ENCODE measurements at regions not wholly inside any gene's neighbourhood (a gene's known extent, or its start where the extent isn't known, plus 50 kb on each side); places are given as distances from the start of the nearest gene placed in this dataset.

DNA sequence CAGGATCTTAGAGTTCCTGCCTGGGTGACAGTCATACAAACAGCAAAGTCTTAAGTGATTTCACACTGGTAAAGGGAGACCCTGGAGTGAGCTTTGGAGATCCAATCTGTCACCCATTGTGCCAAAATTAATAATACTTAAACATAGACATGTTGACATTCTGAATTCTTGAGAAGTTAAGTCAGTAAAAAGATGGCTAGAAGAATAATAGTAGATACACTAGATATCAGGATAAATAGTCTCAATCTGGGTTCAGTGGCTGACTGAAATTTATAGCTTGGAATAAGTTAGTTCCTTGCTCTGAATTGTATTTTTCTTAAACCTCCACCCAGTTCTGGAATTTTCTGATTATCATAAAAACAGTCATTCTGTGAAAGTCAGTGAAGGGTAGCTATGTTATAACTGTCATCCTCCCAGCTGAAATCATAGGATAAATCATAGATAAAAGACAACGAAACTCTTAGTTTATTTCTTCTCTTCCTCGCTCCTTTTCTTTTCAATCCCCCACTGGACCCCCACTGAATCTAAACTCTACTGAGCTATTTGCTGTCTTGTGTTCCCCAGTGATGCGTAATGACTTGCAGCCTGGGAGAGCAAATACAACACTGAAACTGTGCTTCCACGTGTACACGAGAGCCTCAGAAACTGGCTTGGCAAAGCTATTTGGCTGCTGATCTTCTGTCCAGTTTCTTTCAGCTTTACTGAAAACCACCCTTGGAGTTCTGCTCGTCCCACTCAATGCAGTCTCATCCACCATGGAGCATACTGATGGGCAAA lies 175.4 kb upstream of the TP63 start:
- Histone ChIP-seq H3K79me2 (replicated peaks; ENCODE audit: insufficient read depth) (no peaks in the 10 kb centered on the region), H3K27me3 (ENCODE audit: insufficient read depth) (no peaks in the 10 kb centered on the region), H3K9me2 (ENCODE audit: insufficient read depth) (no peaks in the 10 kb centered on the region), H3K4me3 (no peak overlapping the region), H2AFZ (no peak overlapping the region), H4K20me1 (replicated peaks; ENCODE audit: insufficient read depth) (no peaks in the 10 kb centered on the region), H3K27ac (ENCODE audit: low read depth) (no peak overlapping the region), H3K4me1 (ENCODE audit: insufficient read depth) (no peaks in the 10 kb centered on the region), H3K4me2 (no peak overlapping the region), H3F3A (replicated peaks; ENCODE audit: low read depth) (no peaks in the 10 kb centered on the region), H3K36me3 (ENCODE audit: insufficient read depth) (no peaks in the 10 kb centered on the region)
- Mint-ChIP-seq H3K36me3 (ENCODE audit: low read depth) (no peaks in the 10 kb centered on the region; the same call in 2 of the 3 replicates), H3K27ac (no peak overlapping the region), H3K4me3 (no peak overlapping the region), H3K9me3 (peaks cover 8% of the 10 kb centered on the region; the same call in 1 of the 3 replicates), H3K4me1 (peaks cover 9% of the 10 kb centered on the region; the same call in 2 of the 3 replicates), H3K27me3 (ENCODE audit: insufficient read depth, low read depth, poor library complexity) (no peaks in the 10 kb centered on the region)
- ATAC-seq: no peak
- TF ChIP-seq, protein P1, sequence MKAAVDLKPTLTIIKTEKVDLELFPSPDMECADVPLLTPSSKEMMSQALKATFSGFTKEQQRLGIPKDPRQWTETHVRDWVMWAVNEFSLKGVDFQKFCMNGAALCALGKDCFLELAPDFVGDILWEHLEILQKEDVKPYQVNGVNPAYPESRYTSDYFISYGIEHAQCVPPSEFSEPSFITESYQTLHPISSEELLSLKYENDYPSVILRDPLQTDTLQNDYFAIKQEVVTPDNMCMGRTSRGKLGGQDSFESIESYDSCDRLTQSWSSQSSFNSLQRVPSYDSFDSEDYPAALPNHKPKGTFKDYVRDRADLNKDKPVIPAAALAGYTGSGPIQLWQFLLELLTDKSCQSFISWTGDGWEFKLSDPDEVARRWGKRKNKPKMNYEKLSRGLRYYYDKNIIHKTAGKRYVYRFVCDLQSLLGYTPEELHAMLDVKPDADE (IDR thresholded peaks at IDR 0.05): no peak
- DNase-seq (ENCODE audit: low spot score): no peak

GRCh38 chr3:189457201-189457607 lies 174.0 kb upstream of the TP63 start:
- peaks cover 8% of the 10 kb centered on the region; the same call in 1 of the 3 replicates for H3K9me3 Mint-ChIP-seq
- no peaks in the 10 kb centered on the region for H3K27me3 Mint-ChIP-seq (ENCODE audit: insufficient read depth, low read depth, poor library complexity)
- H3K27ac Mint-ChIP-seq: no peak overlapping the region
- H3K4me3 ChIP-seq: no peak overlapping the region
- ATAC-seq (no peak), DNase-seq (ENCODE audit: low spot score) (no peak)
- no peak overlapping the region for H3K4me2 ChIP-seq
- no peaks in the 10 kb centered on the region; the same call in 2 of the 3 replicates for H3K36me3 Mint-ChIP-seq (ENCODE audit: low read depth)
- no peaks in the 10 kb centered on the region for H3K79me2 ChIP-seq (replicated peaks; ENCODE audit: insufficient read depth)
- no peaks in the 10 kb centered on the region for H3K4me1 ChIP-seq (ENCODE audit: insufficient read depth)
- H3K4me3 Mint-ChIP-seq: no peak overlapping the region
- H4K20me1 ChIP-seq (replicated peaks; ENCODE audit: insufficient read depth): no peaks in the 10 kb centered on the region
- no peaks in the 10 kb centered on the region for H3K27me3 ChIP-seq (ENCODE audit: insufficient read depth)
- H3K36me3 ChIP-seq (ENCODE audit: insufficient read depth): no peaks in the 10 kb centered on the region
- H2AFZ ChIP-seq: peak overlapping the region; percentile 38; the same call in 1 of the 2 replicates
- peaks cover 6% of the 10 kb centered on the region; the same call in 2 of the 3 replicates for H3K4me1 Mint-ChIP-seq
- no peaks in the 10 kb centered on the region for H3F3A ChIP-seq (replicated peaks; ENCODE audit: low read depth)
- H3K27ac ChIP-seq (ENCODE audit: low read depth): no peak overlapping the region
- H3K9me2 ChIP-seq (ENCODE audit: insufficient read depth): no peaks in the 10 kb centered on the region
- no peak for TF ChIP-seq ZNF331 (CRISPR knock-in tag; IDR thresholded peaks at IDR 0.05; ENCODE audit: low read depth)
- TF ChIP-seq NANOG (IDR thresholded peaks at IDR 0.05; ENCODE audit: borderline replicate concordance): no peak
- TF ChIP-seq, protein P1 (IDR thresholded peaks at IDR 0.05): no peak
- no peak for TF ChIP-seq JUNB (IDR thresholded peaks at IDR 0.05; ENCODE audit: unreplicated experiment)
- TF ChIP-seq EZH2 (IDR thresholded peaks at IDR 0.05; ENCODE audit: low read depth, unreplicated experiment): no peak
- no peak for TF ChIP-seq EZH2phosphoT487 (IDR thresholded peaks at IDR 0.05; ENCODE audit: unreplicated experiment)
- TF ChIP-seq CTCF (conservative IDR thresholded peaks at IDR 0.05; ENCODE audit: low read depth in 2 of 2): no peak
- TF ChIP-seq ZNF462 (CRISPR knock-in tag; IDR thresholded peaks at IDR 0.05): no peak
- no peak for TF ChIP-seq STAT1 (IDR thresholded peaks at IDR 0.05; ENCODE audit: unreplicated experiment)
